ENCODE measurements at regions not wholly inside any gene's neighbourhood (a gene's known extent, or its start where the extent isn't known, plus 50 kb on each side); places are given as distances from the start of the nearest gene placed in this dataset.

DNA sequence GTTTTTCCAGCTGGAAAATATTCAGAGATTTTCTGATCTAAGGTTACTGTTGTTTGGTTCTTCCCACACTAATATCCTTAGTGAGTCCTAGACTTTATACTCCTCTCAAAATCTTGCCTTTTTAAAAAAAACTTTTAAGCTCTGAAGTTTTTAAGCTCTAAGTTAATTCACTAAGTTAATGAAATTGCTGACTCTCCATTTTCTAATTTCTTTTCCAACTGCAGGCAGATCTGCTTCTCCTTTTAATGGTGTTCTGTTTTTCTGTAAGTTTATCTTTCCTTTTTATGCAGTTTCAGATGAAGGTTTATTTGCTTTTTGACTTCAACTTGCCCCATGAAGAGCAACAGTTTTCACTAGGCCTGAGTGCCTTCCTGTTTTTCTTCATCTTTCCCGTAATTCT is 125.8 kb upstream of the ARHGAP42 start:
- 46% methylated on average over 1 of the region's 1 CpG for WGBS

DNA sequence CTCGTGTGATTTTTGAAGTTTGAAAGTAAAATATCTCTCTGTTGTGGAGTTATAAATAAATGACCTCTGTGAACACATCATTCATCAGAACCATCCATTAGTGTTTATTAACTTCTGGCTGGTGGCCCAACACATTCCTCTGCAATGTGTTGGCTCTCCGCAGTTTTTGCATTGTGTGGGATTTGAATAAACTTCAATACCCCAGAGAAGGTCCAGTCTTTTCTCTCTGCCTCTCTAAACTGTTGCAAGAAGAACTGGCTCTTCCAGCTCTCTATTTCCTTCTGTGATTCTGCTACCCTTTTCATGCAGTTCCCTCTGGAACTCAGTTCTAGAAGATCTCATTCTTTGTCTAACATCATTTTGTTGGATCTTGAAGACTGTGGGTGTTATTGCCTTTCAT is 125.0 kb upstream of the ARHGAP42 start:
- Histone ChIP-seq H3K27ac (ENCODE audit: low read length) (no peak overlapping the region), H3K4me3 (ENCODE audit: low read length) (no peak overlapping the region), H3K4me1 (ENCODE audit: control insufficient read depth, insufficient read depth, low read length) (peaks cover 2% of the 10 kb centered on the region), H3K9me3 (ENCODE audit: control insufficient read depth, low read length) (no peaks in the 10 kb centered on the region), H3K27me3 (ENCODE audit: control insufficient read depth, insufficient read depth) (no peaks in the 10 kb centered on the region)
- WGBS = 11% methylated on average over 2 of the region's 2 CpGs
- ATAC-seq (peak; percentile 59 to 73), DNase-seq (no peak)
- intact Hi-C loops (cut with DNase I) = no loop called here

More for the DNA sequence above, 125.8 kb upstream of the ARHGAP42 start:
- Histone ChIP-seq H3K4me1 (ENCODE audit: control insufficient read depth, insufficient read depth, low read length) (peaks cover 2% of the 10 kb centered on the region), H3K27ac (ENCODE audit: low read length) (no peak overlapping the region), H3K27me3 (ENCODE audit: control insufficient read depth, insufficient read depth) (no peaks in the 10 kb centered on the region), H3K9me3 (ENCODE audit: control insufficient read depth, low read length) (no peaks in the 10 kb centered on the region), H3K4me3 (ENCODE audit: low read length) (no peak overlapping the region)
- no peak for DNase-seq
- no peak for ATAC-seq
- intact Hi-C loops (cut with DNase I) = no loop called here

DNA sequence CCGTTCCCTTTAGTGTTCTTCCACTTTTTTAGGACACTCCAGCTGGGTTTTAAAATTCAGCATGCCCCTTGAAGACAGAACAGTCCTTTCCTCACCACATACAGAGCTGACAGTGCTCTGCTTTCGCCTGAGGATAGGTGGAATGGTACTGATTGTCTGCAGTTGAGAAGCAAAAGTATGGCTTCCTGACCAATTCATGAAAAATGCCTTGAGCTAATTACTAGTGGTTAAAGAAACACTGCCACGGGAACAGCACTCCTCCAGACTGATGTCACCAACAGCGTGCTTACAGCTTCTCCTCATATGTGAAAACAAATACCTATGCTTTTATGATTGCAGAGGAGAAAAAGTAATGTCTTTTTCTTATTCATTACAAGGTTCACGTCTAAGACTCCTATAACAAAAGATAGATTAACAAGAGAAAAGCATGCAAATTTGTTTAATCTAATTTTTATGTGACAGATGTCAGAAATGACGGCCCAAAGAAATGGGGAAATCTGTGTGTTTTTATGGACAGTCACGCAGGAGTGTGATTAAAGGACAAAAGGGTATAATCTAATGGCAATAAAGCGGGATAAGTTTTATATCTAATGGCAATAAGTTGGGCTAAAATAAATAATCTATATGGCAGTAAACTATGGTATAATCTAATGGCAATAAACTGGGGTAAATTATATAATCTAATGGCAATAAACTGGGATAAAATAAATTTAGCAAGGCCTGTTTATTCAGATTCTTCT is 123.4 kb upstream of the ARHGAP42 start:
- no peak for ATAC-seq
- no peaks in the 10 kb centered on the region for H3K9me3 ChIP-seq (ENCODE audit: control insufficient read depth, low read length)
- H3K27ac ChIP-seq (ENCODE audit: low read length) = no peak overlapping the region
- no peak overlapping the region for H3K4me3 ChIP-seq (ENCODE audit: low read length)
- no peaks in the 10 kb centered on the region for H3K27me3 ChIP-seq (ENCODE audit: control insufficient read depth, insufficient read depth)
- no peak for DNase-seq
- intact Hi-C loops (cut with DNase I) = no loop called here
- H3K4me1 ChIP-seq (ENCODE audit: control insufficient read depth, insufficient read depth, low read length) = peaks cover 2% of the 10 kb centered on the region
- 90% methylated on average over 8 of the region's 8 CpGs for WGBS

DNA sequence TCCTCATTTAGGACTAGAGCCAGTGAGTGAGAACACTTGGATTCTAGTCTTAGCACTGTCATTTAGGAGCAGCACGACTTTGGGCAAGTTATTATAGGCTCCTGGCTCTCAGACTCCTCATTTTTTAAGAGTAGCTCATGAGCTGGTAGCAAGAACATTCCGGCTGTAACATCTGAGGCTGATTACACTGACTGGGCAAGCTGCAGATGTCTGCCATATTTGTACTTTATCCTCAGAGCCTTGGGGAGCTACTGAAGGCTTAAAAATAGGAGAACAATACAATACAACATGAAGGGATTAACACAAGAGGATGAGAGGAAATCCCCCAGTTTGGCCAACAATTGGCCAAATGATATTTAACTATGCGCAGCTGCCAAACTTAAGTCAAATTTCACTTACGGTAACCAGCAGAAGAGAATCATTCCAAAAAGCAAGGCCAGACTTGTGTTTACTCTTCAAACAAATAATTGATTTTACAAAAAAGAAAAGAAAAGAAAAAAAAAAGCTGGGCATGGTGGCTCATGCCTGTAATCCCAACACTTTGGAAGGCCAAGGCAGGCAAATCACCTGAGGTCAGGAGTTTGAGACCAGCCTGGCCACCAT is 113.1 kb upstream of the ARHGAP42 start:
- Histone ChIP-seq H3K4me3 (ENCODE audit: low read length) (no peak overlapping the region), H3K4me1 (ENCODE audit: control insufficient read depth, insufficient read depth, low read length) (no peaks in the 10 kb centered on the region), H3K27ac (ENCODE audit: low read length) (no peak overlapping the region), H3K9me3 (ENCODE audit: control insufficient read depth, low read length) (no peaks in the 10 kb centered on the region), H3K27me3 (ENCODE audit: control insufficient read depth, insufficient read depth) (no peaks in the 10 kb centered on the region)
- no peak for DNase-seq
- 63% methylated on average over 4 of the region's 4 CpGs for WGBS
- intact Hi-C loops (cut with DNase I) = loop anchor here in 2 of 4 donors (10.0 kb wide), 2 partner anchors 351 to 361 kb away; no protein-coding TSS in a partner anchor
- no peak for ATAC-seq

DNA sequence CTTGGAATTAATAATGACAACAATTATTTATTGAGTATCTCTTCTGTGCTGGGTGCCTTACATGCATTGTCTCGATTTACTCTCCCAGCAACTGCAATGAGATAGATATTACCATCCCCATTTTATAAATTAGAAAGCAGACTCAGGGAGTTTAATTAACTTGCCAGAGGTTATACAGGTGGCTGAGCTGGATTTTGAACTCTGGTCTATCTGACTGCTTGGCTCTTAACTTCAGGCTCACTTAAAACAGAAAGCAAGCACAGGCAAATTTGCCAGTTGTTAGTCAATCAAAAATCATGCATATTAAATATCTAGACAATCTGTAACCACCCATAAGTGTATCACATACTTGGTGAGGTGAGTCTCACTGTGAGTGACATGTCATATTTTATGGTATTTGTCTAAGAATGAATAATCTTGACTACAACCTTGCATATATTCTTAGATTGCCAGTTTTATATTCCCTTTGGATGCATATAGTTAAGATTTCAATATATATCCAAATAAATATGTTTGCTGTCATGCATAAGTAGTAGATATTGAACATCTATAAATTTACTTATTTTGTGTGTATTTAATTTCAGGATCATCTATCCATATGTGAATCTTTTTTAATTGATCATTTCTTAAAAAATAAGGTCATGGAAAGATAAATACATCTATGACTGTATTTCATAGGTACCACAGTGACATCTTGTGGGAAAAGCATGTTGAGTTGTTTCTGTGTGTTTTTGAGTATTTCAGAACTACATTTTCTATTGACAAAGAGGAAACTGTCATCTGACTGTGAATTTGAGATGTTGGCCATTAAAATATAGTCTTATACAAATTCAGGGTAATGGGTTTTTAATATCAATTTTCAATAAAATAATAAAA is 112.0 kb upstream of the ARHGAP42 start:
- 81% methylated on average over 1 of the region's 1 CpG for WGBS
- DNase-seq (no peak), ATAC-seq (peak in 1 of 2 donors; percentile 33)
- H3K4me3 ChIP-seq (ENCODE audit: low read length) = no peak overlapping the region
- H3K9me3 ChIP-seq (ENCODE audit: control insufficient read depth, low read length) = no peaks in the 10 kb centered on the region
- H3K27ac ChIP-seq (ENCODE audit: low read length) = no peak overlapping the region
- H3K27me3 ChIP-seq (ENCODE audit: control insufficient read depth, insufficient read depth) = no peaks in the 10 kb centered on the region
- intact Hi-C loops (cut with DNase I) = loop anchor here (5.0 to 10.0 kb wide), 4 partner anchors 282 to 360 kb away; no protein-coding TSS in a partner anchor
- no peaks in the 10 kb centered on the region for H3K4me1 ChIP-seq (ENCODE audit: control insufficient read depth, insufficient read depth, low read length)

DNA sequence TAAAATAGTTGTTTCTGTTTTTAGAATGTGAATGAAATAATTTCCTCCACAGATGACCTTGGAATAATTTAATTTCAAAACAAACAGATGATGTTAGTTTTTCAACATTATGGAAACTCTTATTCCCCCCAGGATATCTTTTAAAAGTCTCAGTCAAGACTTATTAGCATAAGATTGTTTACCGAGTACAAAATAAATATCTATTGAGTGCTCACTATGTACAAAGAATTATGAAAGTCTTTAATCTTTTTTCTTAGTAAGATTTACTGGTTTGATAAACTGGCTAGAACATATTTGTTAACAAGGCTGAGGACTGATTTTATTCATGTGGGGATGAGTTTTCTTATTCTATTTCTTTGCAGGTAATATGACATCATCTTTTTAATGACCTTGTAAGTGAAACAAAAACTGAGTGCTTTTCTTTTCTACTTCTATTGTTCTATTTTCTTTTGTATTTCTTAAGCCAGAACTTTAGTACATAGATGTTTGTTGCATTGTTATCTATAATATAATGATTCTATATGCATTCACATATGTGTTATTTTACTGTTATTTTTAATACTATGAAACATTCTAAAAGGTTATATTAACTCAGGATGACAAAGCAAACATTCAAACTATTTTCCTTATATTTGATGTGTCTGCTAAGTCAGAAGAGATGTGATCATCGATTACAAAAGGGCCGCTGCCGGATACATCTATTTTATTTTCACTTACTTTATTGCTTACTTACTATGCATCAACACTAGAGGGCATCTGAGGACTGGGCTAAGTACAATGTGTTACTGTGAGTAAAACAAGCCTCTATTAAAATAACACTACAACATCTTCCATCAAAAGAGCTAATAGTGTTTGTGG is 111.0 kb upstream of the ARHGAP42 start:
- no peak overlapping the region for H3K4me3 ChIP-seq (ENCODE audit: low read length)
- WGBS = 19% methylated on average over 4 of the region's 4 CpGs
- DNase-seq (no peak), ATAC-seq (peak; percentile 63 to 79)
- intact Hi-C loops (cut with DNase I) = loop anchor here (2.0 to 10.0 kb wide), 5 partner anchors 281 to 359 kb away; no protein-coding TSS in a partner anchor
- H3K4me1 ChIP-seq (ENCODE audit: control insufficient read depth, insufficient read depth, low read length) = no peaks in the 10 kb centered on the region
- H3K27ac ChIP-seq (ENCODE audit: low read length) = no peak overlapping the region
- no peaks in the 10 kb centered on the region for H3K27me3 ChIP-seq (ENCODE audit: control insufficient read depth, insufficient read depth)
- no peaks in the 10 kb centered on the region for H3K9me3 ChIP-seq (ENCODE audit: control insufficient read depth, low read length)

DNA sequence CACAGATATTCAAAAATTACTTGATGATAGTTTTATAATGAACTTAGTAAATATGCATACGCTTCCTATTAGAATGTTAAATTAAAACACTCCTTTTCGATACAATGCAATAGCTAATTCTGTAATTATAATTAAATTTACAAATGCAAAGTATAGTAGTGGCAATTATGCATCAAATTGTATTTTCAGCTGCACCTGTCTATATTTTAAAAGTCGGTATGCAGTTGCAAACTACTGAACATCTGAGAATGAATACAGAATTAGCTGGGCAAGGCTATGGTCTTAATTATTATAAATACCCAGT is 110.4 kb upstream of the ARHGAP42 start:
- no peaks in the 10 kb centered on the region for H3K27me3 ChIP-seq (ENCODE audit: control insufficient read depth, insufficient read depth)
- H3K9me3 ChIP-seq (ENCODE audit: control insufficient read depth, low read length) = no peaks in the 10 kb centered on the region
- intact Hi-C loops (cut with DNase I) = loop anchor here (2.0 to 10.0 kb wide), 5 partner anchors 281 to 358 kb away; no protein-coding TSS in a partner anchor
- no peak overlapping the region for H3K27ac ChIP-seq (ENCODE audit: low read length)
- no peaks in the 10 kb centered on the region for H3K4me1 ChIP-seq (ENCODE audit: control insufficient read depth, insufficient read depth, low read length)
- H3K4me3 ChIP-seq (ENCODE audit: low read length) = no peak overlapping the region
- ATAC-seq (no peak), DNase-seq (no peak)
- WGBS = 57% methylated on average over 3 of the region's 3 CpGs

DNA sequence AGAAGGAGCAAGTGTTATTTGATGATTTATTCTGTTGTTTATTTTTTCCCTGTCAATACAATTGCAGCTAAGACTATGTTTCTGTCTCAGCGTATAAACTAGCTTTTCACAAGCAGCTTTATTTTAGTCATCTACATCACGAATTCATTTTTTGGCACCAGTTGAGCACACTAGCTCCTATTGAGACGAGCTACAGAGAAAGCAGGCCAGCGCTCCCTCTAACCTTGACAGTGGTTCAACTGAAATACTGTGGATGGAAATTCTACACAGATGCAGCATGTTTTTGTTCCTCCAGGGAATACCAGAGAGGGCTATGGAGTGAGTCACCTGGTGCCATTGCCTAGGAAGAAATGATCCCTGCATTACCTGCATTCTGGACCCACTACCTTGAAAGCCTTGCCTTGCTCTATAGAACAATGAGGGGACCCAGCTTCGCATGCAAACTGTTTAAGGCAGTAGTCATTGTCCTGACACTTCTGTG is 108.2 kb upstream of the ARHGAP42 start:
- 61% methylated on average over 5 of the region's 5 CpGs for WGBS
- H3K4me1 ChIP-seq (ENCODE audit: control insufficient read depth, insufficient read depth, low read length) = no peaks in the 10 kb centered on the region
- H3K27me3 ChIP-seq (ENCODE audit: control insufficient read depth, insufficient read depth) = no peaks in the 10 kb centered on the region

DNA sequence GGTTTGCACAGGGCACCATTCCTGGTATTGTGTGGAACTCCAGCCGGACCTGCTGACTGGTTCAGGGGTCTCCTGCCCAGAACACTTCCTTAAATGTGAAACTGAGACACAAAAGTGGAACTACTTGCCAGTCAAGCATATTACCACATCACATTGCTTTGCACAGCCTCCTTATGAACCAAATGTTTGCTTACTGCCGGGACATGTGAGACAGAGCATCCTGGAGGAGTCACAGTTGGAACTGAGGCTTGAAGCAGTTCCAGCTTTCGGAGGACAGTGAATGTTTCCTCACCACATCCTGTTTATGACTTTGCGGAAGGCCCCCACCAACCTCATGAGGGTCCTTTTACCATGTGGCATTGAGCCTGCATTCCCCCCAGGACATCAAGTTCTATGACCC is 105.8 kb upstream of the ARHGAP42 start:
- 49% methylated on average over 4 of the region's 4 CpGs for WGBS
- no peak overlapping the region for H3K4me3 ChIP-seq (ENCODE audit: low read length)
- no peaks in the 10 kb centered on the region for H3K27me3 ChIP-seq (ENCODE audit: control insufficient read depth, insufficient read depth)
- intact Hi-C loops (cut with DNase I) = loop anchor here in 2 of 4 donors (5.0 to 10.0 kb wide), 3 partner anchors 96 to 276 kb away; partner anchors contain the start of gene ARHGAP42 (in 1 of the 2)
- no peak overlapping the region for H3K27ac ChIP-seq (ENCODE audit: low read length)
- DNase-seq (no peak), ATAC-seq (peak in 1 of 2 donors; percentile 25)
- peaks cover 5% of the 10 kb centered on the region for H3K4me1 ChIP-seq (ENCODE audit: control insufficient read depth, insufficient read depth, low read length)
- H3K9me3 ChIP-seq (ENCODE audit: control insufficient read depth, low read length) = no peaks in the 10 kb centered on the region

More for the DNA sequence above, 108.2 kb upstream of the ARHGAP42 start:
- no peaks in the 10 kb centered on the region for H3K9me3 ChIP-seq (ENCODE audit: control insufficient read depth, low read length)
- DNase-seq (peak in 1 of 3 donors; percentile 35), ATAC-seq (no peak)
- H3K4me3 ChIP-seq (ENCODE audit: low read length) = no peak overlapping the region
- intact Hi-C loops (cut with DNase I) = loop anchor here (5.0 to 10.0 kb wide), 4 partner anchors 278 to 356 kb away; no protein-coding TSS in a partner anchor
- no peak overlapping the region for H3K27ac ChIP-seq (ENCODE audit: low read length)
